ENCODE measurements at regions not wholly inside any gene's neighbourhood (a gene's known extent, or its start where the extent isn't known, plus 50 kb on each side); places are given as distances from the start of the nearest gene placed in this dataset.

DNA sequence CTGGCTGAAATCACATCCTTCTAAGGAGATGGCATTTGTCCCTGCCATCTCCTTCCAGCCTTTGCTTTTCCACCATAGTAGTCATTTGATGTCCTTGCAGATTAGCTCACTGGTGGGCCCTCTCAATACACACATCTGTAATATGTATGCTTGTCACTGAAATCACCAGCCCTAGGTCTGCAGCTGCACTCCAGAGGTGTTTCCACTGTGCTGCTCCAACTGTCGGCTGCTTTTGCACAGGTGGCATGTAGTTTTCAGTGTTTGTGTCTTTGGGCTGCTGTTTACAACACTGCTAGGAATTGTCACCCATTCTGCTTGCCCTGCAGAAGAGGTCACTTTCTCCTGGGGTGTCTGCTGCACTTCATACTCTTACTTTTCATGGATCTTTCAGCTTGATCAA lies 69.0 kb upstream of the GRAMD1B start:
- intact Hi-C loops (cut with DNase I): no loop called here
- no peak overlapping the region for H3K27ac ChIP-seq
- no peaks in the 10 kb centered on the region for H3K27me3 ChIP-seq

DNA sequence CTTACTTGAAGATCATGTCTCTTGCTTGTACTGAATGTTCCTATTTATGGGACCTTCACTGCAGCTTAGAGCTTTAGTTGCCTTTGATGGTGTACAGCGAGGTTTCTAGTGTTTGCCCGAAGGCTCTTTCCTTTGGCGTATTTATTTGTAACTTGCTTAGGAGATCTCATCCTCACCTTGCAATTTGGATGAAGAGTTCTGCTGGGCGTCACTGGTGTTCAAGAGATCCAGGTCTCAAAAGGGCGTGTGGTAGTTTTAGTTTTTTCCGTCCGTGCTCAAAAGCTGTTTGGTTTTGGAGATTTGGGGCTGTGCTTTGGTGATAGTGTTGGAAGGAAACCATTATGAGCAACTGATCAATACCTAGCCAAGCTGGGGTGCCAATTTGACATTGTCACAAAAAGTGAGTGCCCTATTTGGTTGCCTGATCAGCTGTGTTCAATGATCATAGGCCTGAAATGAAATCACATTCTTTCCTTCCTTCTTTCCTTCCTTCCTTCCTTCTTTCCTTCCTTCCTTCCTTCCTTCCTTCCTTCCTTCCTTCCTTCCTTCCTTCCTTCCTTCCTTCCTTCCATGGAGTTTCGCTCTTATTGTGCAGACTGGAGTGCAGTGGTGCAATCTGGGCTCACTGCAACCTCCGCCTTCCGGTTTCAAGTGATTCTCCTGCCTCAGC lies 69.7 kb upstream of the GRAMD1B start:
- WGBS, 4 donors: 93 to 97% (median 95%) methylated on average over 10 of the region's 10 CpGs
- TF ChIP-seq, protein P1, sequence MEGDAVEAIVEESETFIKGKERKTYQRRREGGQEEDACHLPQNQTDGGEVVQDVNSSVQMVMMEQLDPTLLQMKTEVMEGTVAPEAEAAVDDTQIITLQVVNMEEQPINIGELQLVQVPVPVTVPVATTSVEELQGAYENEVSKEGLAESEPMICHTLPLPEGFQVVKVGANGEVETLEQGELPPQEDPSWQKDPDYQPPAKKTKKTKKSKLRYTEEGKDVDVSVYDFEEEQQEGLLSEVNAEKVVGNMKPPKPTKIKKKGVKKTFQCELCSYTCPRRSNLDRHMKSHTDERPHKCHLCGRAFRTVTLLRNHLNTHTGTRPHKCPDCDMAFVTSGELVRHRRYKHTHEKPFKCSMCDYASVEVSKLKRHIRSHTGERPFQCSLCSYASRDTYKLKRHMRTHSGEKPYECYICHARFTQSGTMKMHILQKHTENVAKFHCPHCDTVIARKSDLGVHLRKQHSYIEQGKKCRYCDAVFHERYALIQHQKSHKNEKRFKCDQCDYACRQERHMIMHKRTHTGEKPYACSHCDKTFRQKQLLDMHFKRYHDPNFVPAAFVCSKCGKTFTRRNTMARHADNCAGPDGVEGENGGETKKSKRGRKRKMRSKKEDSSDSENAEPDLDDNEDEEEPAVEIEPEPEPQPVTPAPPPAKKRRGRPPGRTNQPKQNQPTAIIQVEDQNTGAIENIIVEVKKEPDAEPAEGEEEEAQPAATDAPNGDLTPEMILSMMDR (IDR thresholded peaks at IDR 0.05): no peak
- no peak for TF ChIP-seq POLR2A (IDR thresholded peaks at IDR 0.05)
- no peak for DNase-seq
- H3K36me3 ChIP-seq (replicated peaks in 1 of 2): no peaks in the 10 kb centered on the region
- H3K27me3 ChIP-seq: no peaks in the 10 kb centered on the region
- intact Hi-C loops (cut with DNase I): no loop called here
- peaks cover 0 to 18% of the 10 kb centered on the region in 2 donors for H3K4me1 ChIP-seq (replicated peaks in 1 of 2)
- no peak overlapping the region for H3K27ac ChIP-seq
- no peaks in the 10 kb centered on the region for H3K9me3 ChIP-seq (replicated peaks in 1 of 3)
- no peak overlapping the region for H3K4me3 ChIP-seq

More for the DNA sequence above, 69.0 kb upstream of the GRAMD1B start:
- DNase-seq: no peak
- Histone ChIP-seq H3K36me3 (replicated peaks in 1 of 2) (no peaks in the 10 kb centered on the region), H3K9me3 (replicated peaks in 1 of 3) (no peaks in the 10 kb centered on the region), H3K4me3 (no peak overlapping the region), H3K4me1 (replicated peaks in 1 of 2) (peaks cover 0 to 18% of the 10 kb centered on the region in 2 donors)
- no peak for TF ChIP-seq POLR2A (IDR thresholded peaks at IDR 0.05)
- TF ChIP-seq, protein P1 (IDR thresholded peaks at IDR 0.05): no peak
- 85 to 100% (median 88%) methylated on average over 1 of the region's 1 CpG for WGBS, 4 donors

DNA sequence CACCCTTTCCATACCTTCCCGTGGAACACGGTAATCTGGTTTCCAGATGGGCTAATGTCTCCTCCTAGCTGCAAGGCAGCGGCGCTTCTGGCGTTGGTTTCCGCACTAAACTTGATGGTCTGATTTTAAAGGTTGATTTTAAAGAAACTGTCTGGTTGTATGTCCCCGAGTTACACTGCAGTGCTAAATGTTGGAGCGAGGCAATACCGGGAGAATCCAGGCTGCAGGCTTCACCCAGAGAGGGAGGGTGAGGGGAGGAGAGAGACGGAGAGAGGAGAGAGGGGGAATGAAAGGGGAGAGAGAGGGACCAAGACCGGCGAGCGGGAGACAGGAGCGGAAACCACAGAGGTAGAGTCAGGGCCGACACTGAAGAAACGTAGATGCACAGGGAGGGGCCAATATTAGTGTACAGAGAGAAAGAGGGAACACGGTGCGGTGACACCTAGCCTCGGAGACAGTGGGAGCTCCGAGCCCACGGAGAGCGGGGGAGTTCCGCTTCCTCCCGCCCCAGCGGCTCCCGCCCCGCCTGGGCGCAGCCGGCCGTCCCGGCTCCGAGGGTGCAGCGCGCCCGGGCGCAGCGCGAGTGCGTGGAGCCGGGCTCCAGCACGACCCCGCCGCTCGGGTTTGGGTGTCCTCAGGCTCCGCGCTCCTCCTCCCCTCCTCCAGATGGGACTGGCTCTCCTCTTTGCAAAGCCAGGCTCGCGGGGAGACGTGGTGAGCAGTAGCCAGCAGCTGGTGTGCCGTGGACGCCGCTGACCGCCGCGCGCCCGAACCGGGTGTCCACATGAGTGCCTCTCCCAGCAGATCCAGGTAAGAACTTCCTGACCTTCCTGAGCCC lies 71.9 kb upstream of the GRAMD1B start:
- intact Hi-C loops (cut with DNase I): no loop called here
- WGBS, 4 donors: 1% methylated on average over 22 to 58 of the region's 58 CpGs
- Histone ChIP-seq H3K4me1 (replicated peaks in 1 of 2) (peaks cover 0 to 14% of the 10 kb centered on the region in 2 donors), H3K27ac (peak overlapping the region in 2 of 5 donors; percentile 1 to 20), H3K36me3 (replicated peaks in 1 of 2) (no peaks in the 10 kb centered on the region), H3K9me3 (replicated peaks in 1 of 3) (no peaks in the 10 kb centered on the region), H3K27me3 (no peaks in the 10 kb centered on the region), H3K4me3 (peak overlapping the region in 3 of 4 donors; percentile 11 to 63 (median 16))
- DNase-seq: peak; percentile 35 to 67 (median 41)
- TF ChIP-seq, protein P1 (IDR thresholded peaks at IDR 0.05): peak in 4 of 6 experiments; percentile 7 to 54 (median 26)
- TF ChIP-seq POLR2A (IDR thresholded peaks at IDR 0.05): peak in 1 of 2 donors; percentile 33

DNA sequence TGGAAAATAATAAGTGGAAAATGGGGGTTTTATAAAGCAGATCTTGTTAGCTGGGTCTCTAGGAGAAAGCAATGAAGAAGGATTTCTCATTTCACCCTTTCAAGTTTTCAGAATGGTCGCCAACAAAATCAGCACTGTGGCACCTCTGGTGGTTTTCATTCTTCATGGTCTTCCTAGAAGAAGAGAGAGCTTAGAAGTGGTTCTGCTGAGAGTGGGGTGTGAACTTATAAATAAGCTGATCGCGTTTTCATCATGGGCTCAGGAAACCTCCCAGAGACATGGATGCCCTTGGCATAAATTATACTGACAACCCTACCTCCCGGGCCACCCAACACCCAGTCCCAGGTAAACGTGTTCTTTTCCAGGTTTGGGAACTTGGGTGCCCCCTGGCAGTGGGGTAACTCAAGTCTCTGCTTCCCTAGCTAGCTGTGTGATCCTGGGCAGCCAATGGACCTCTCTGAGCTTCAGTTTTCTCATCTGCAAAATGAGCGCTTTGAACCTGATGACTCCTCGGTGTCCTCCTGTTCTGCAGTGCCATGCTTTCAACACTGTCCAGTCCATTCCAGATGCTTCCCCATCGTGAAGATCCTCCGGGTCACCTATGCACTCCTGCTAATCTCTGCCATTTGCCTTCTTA lies 72.6 kb upstream of the GRAMD1B start:
- intact Hi-C loops (cut with DNase I): no loop called here
- no peak for DNase-seq

More for the DNA sequence above, 72.6 kb upstream of the GRAMD1B start:
- H3K4me3 ChIP-seq: peak overlapping the region in 2 of 4 donors; percentile 16 to 63
- no peaks in the 10 kb centered on the region for H3K27me3 ChIP-seq
- H3K4me1 ChIP-seq (replicated peaks in 1 of 2): peaks cover 0 to 12% of the 10 kb centered on the region in 2 donors
- TF ChIP-seq, protein P1 (IDR thresholded peaks at IDR 0.05): no peak
- TF ChIP-seq POLR2A (IDR thresholded peaks at IDR 0.05): no peak
- H3K36me3 ChIP-seq (replicated peaks in 1 of 2): no peaks in the 10 kb centered on the region
- H3K27ac ChIP-seq: peak overlapping the region in 2 of 5 donors; percentile 1 to 20
- H3K9me3 ChIP-seq (replicated peaks in 1 of 3): no peaks in the 10 kb centered on the region
- WGBS, 4 donors: 38 to 46% (median 44%) methylated on average over 9 of the region's 9 CpGs

Data from adrenal gland (tissue), 9 donors.